ENCODE measurements at regions not wholly inside any gene's neighbourhood (a gene's known extent, or its start where the extent isn't known, plus 50 kb on each side); places are given as distances from the start of the nearest gene placed in this dataset.

DNA sequence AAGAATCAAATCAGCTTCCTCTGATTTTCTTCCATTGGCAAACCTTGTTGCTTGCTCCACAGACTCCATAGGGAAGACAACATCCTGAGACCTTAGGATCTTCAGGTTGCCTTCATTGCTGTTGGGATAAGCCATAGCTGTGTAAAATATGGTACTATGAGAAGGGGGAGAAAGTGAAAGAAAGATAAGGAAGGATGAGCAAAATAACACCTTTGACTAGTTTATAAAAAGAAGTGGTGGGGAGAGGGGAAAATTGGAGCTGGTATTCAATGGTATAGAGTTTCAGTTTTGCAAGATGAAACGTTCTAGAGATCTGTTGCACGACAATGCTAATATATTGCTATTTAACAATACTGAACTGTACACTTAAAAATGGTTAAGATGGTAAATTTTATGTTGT lies 180.4 kb upstream of the PHYHIPL start:
- dilution Hi-C loops (cut with MboI; ENCODE audit: extremely low pct_ligation_motif_present, low sequenced_read_pairs): no loop called here
- Histone ChIP-seq H3K9me3 (replicated peaks; ENCODE audit: control insufficient read depth, insufficient read depth, low read length) (no peaks in the 10 kb centered on the region), H3K79me2 (ENCODE audit: control insufficient read depth, insufficient read depth, low read length) (no peaks in the 10 kb centered on the region), H3K9me1 (replicated peaks; ENCODE audit: control insufficient read depth, extremely low read depth, insufficient read depth, low read length) (no peaks in the 10 kb centered on the region), H3K27ac (ENCODE audit: insufficient read depth, low read depth, low read length) (no peak overlapping the region), H3K4me2 (ENCODE audit: insufficient read depth, low read length) (no peak overlapping the region), H4K20me1 (replicated peaks; ENCODE audit: control insufficient read depth, extremely low read depth, insufficient read depth, low read length) (no peaks in the 10 kb centered on the region), H3K4me1 (ENCODE audit: control insufficient read depth, extremely low read depth, insufficient read depth, low read length) (no peaks in the 10 kb centered on the region), H3K36me3 (ENCODE audit: control insufficient read depth in 2 of 2, extremely low read depth in 1 of 2, insufficient read depth in 2 of 2, low read length in 2 of 2) (no peaks in the 10 kb centered on the region), H3K4me3 (replicated peaks in 1 of 3; ENCODE audit: insufficient read depth in 1 of 3, low read depth in 1 of 3, low read length in 3 of 3) (no peak overlapping the region), H3K9ac (replicated peaks; ENCODE audit: extremely low read depth, insufficient read depth, low read length) (no peak overlapping the region), H2AFZ (ENCODE audit: low read depth, low read length) (no peak overlapping the region), H3K27me3 (ENCODE audit: control insufficient read depth in 2 of 2, insufficient read depth in 2 of 2, low read length in 2 of 2) (no peaks in the 10 kb centered on the region)
- CTCF ChIA-PET: no interaction called here
- DNase-seq (ENCODE audit: low read depth, low spot score) (no peak), FAIRE-seq (no peak)
- POLR2A ChIA-PET: no interaction called here
- no TSS peak for BruUV-seq (replicated peaks)
- intact Hi-C loops (cut with micrococcal nuclease): no loop called here
- no peak for TF ChIP-seq MYC (IDR thresholded peaks at IDR 0.05; ENCODE audit: low read depth, low read length)
- no peak for TF ChIP-seq POLR2A (IDR thresholded peaks at IDR 0.05; ENCODE audit: low read depth, low read length)
- no peak for TF ChIP-seq FOS (IDR thresholded peaks at IDR 0.05; ENCODE audit: borderline replicate concordance, insufficient read depth, low read length)
- TF ChIP-seq EZH2 (IDR thresholded peaks at IDR 0.05; ENCODE audit: borderline replicate concordance, low read depth, low read length, severe bottlenecking): no peak
- TF ChIP-seq JUN (IDR thresholded peaks at IDR 0.05; ENCODE audit: borderline replicate concordance, insufficient read depth, insufficient read length, low read depth): no peak
- TF ChIP-seq, protein P1, sequence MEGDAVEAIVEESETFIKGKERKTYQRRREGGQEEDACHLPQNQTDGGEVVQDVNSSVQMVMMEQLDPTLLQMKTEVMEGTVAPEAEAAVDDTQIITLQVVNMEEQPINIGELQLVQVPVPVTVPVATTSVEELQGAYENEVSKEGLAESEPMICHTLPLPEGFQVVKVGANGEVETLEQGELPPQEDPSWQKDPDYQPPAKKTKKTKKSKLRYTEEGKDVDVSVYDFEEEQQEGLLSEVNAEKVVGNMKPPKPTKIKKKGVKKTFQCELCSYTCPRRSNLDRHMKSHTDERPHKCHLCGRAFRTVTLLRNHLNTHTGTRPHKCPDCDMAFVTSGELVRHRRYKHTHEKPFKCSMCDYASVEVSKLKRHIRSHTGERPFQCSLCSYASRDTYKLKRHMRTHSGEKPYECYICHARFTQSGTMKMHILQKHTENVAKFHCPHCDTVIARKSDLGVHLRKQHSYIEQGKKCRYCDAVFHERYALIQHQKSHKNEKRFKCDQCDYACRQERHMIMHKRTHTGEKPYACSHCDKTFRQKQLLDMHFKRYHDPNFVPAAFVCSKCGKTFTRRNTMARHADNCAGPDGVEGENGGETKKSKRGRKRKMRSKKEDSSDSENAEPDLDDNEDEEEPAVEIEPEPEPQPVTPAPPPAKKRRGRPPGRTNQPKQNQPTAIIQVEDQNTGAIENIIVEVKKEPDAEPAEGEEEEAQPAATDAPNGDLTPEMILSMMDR (IDR thresholded peaks at IDR 0.05; ENCODE audit: extremely low read depth in 1 of 2, insufficient read depth in 1 of 2, low read depth in 1 of 2, low read length in 2 of 2): no peak
- TF ChIP-seq POLR2AphosphoS5 (IDR thresholded peaks at IDR 0.05; ENCODE audit: insufficient read depth, low read depth, low read length): no peak
- TF ChIP-seq, protein P2, sequence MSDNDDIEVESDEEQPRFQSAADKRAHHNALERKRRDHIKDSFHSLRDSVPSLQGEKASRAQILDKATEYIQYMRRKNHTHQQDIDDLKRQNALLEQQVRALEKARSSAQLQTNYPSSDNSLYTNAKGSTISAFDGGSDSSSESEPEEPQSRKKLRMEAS (IDR thresholded peaks at IDR 0.05; ENCODE audit: insufficient read depth, insufficient read length): no peak
- TF ChIP-seq GATA2 (IDR thresholded peaks at IDR 0.05; ENCODE audit: insufficient read depth, insufficient read length, low read depth, low read length): no peak

Measured in endothelial cell of umbilical vein (primary cell).